ENCODE measurements at regions not wholly inside any gene's neighbourhood (a gene's known extent, or its start where the extent isn't known, plus 50 kb on each side); places are given as distances from the start of the nearest gene placed in this dataset.

GRCh38 chr15:70470556-70471191, 292.7 kb downstream of the UACA start:
- no peak for TF ChIP-seq CTCF (IDR thresholded peaks at IDR 0.05; ENCODE audit: unreplicated experiment)
- Mint-ChIP-seq H3K36me3 (no peaks in the 10 kb centered on the region), H3K4me3 (no peak overlapping the region), H3K4me1 (peaks cover 38% of the 10 kb centered on the region), H3K9me3 (no peaks in the 10 kb centered on the region), H3K27me3 (ENCODE audit: low read depth) (peaks cover 28% of the 10 kb centered on the region), H3K27ac (no peak overlapping the region)
- DNase-seq (ENCODE audit: low spot score in 2 of 2, unreplicated experiment in 2 of 2) = no peak

GRCh38 chr15:70469651-70470555, 293.5 kb downstream of the UACA start:
- no peak for DNase-seq (ENCODE audit: low spot score in 2 of 2, unreplicated experiment in 2 of 2)
- peaks cover 24% of the 10 kb centered on the region for H3K27me3 Mint-ChIP-seq (ENCODE audit: low read depth)
- H3K4me1 Mint-ChIP-seq = peaks cover 38% of the 10 kb centered on the region
- H3K27ac Mint-ChIP-seq = no peak overlapping the region
- TF ChIP-seq CTCF (IDR thresholded peaks at IDR 0.05; ENCODE audit: unreplicated experiment) = no peak
- no peaks in the 10 kb centered on the region for H3K36me3 Mint-ChIP-seq
- no peaks in the 10 kb centered on the region for H3K9me3 Mint-ChIP-seq
- H3K4me3 Mint-ChIP-seq = no peak overlapping the region

- Mint-ChIP-seq H3K27me3 (ENCODE audit: low read depth) (peaks cover 25% of the 10 kb centered on the region), H3K27ac (no peak overlapping the region)
These were observed 294.2 kb downstream of the UACA start for GRCh38 chr15:70469182-70469581.

GRCh38 chr15:70466895-70467529, 296.3 kb downstream of the UACA start:
- Mint-ChIP-seq H3K27me3 (ENCODE audit: low read depth) (peaks cover 25% of the 10 kb centered on the region), H3K4me1 (peaks cover 20% of the 10 kb centered on the region), H3K36me3 (no peaks in the 10 kb centered on the region), H3K9me3 (no peaks in the 10 kb centered on the region), H3K4me3 (no peak overlapping the region), H3K27ac (no peak overlapping the region)
- TF ChIP-seq CTCF (IDR thresholded peaks at IDR 0.05; ENCODE audit: unreplicated experiment) = peak; percentile 13
- no peak for DNase-seq (ENCODE audit: low spot score in 2 of 2, unreplicated experiment in 2 of 2)

More at GRCh38 chr15:70469182-70469581, 294.2 kb downstream of the UACA start:
- DNase-seq (ENCODE audit: low spot score in 2 of 2, unreplicated experiment in 2 of 2) = no peak
- no peak overlapping the region for H3K4me3 Mint-ChIP-seq
- no peaks in the 10 kb centered on the region for H3K36me3 Mint-ChIP-seq
- no peaks in the 10 kb centered on the region for H3K9me3 Mint-ChIP-seq
- TF ChIP-seq CTCF (IDR thresholded peaks at IDR 0.05; ENCODE audit: unreplicated experiment) = no peak
- peaks cover 35% of the 10 kb centered on the region for H3K4me1 Mint-ChIP-seq

- H3K36me3 Mint-ChIP-seq = no peaks in the 10 kb centered on the region
- no peaks in the 10 kb centered on the region for H3K9me3 Mint-ChIP-seq
- peaks cover 18% of the 10 kb centered on the region for H3K4me1 Mint-ChIP-seq
- H3K27ac Mint-ChIP-seq = no peak overlapping the region
- H3K27me3 Mint-ChIP-seq (ENCODE audit: low read depth) = peaks cover 23% of the 10 kb centered on the region
- no peak for TF ChIP-seq CTCF (IDR thresholded peaks at IDR 0.05; ENCODE audit: unreplicated experiment)
- H3K4me3 Mint-ChIP-seq = no peak overlapping the region
- no peak for DNase-seq (ENCODE audit: low spot score in 2 of 2, unreplicated experiment in 2 of 2)
These were observed 297.1 kb downstream of the UACA start for GRCh38 chr15:70466305-70466704.
